Heart right ventricle (tissue), 16 donors: ENCODE measurements at regions not wholly inside any gene's neighbourhood (a gene's known extent, or its start where the extent isn't known, plus 50 kb on each side); places are given as distances from the start of the nearest gene placed in this dataset.

ENCODE experiments used
- ATAC-seq, 8 donors: fragments of 200-7000 bp; cut with Tn5 transposase; one replicate each; pipeline ENCODE4 v1.9.1; 2020; ENCODE audit warnings: mild to moderate bottlenecking in 8 of 8, moderate library complexity in 8 of 8, moderate number of reproducible peaks in 1 of 8
- DNase-seq, 2 donors: peaks; one replicate each; pipeline ENCODE4 v3.0.0-alpha.2; 2020
- H3K27ac ChIP-seq, 10 donors: fragments of 200-600 bp; sonication (generic) in 2 of 10; one replicate each; pipeline versions ENCODE4 v1.5.0 to v1.8.0; 2020 to 2022; ENCODE audit warnings: mild to moderate bottlenecking in 3 of 10
- H3K27me3 ChIP-seq, 7 donors: fragments of 200-600 bp; one replicate each; pipeline ENCODE4 v1.8.0; 2021 to 2022; ENCODE audit warnings: mild to moderate bottlenecking in 2 of 7
- H3K36me3 ChIP-seq, 9 donors: fragments of 200-600 bp; sonication (generic) in 1 of 9; one replicate each; pipeline versions ENCODE4 v1.5.0 to v1.8.0; 2020 to 2022; ENCODE audit warnings: mild to moderate bottlenecking in 2 of 9
- H3K4me1 ChIP-seq, 9 donors: fragments of 200-600 bp; sonication (generic) in 1 of 9; one replicate each; pipeline versions ENCODE4 v1.5.0 to v1.8.0; 2020 to 2022; ENCODE audit warnings: mild to moderate bottlenecking in 4 of 9
- H3K4me3 ChIP-seq, 10 donors: fragments of 200-600 bp; sonication (generic) in 2 of 10; one replicate each; pipeline versions ENCODE4 v1.5.0 to v1.8.0; 2020 to 2022; ENCODE audit warnings: mild to moderate bottlenecking in 7 of 10, moderate library complexity in 2 of 10
- H3K9me3 ChIP-seq, 11 donors: fragments of 200-600 bp in 10 of 11; sonication (generic) in 2 of 11; one replicate each; pipeline versions ENCODE4 v1.5.0 to v1.8.0; 2013 to 2022; ENCODE audit warnings: mild to moderate bottlenecking in 2 of 11, control low read depth in 1 of 11, moderate library complexity in 1 of 11
- WGBS, 2 donors: extraction: QIAGEN DNeasy Blood & Tissue Kit; methylation state at CpG; one replicate each; pipeline ENCODE4 v1.1.7; 2013; ENCODE audit warnings: inconsistent platforms in 1 of 2; 5-methylcytosine and 5-hydroxymethylcytosine counted together
- intact Hi-C, 10 donors: fragments of 100-400 bp; cut with DNase I; formaldehyde crosslinking; loops; one replicate each; pipeline versions ENCODE4 v1.11.1 to v1.14.2; 2022
- TF ChIP-seq, protein P1 (sequence below), 9 donors: fragments of 200-600 bp; sonication (generic) in 2 of 9; IDR thresholded peaks; one replicate each; pipeline versions ENCODE4 v1.5.0 to v1.8.0; 2021 to 2022; ENCODE audit warnings: antibody characterized with exemption in 9 of 9, mild to moderate bottlenecking in 5 of 9, moderate library complexity in 1 of 9
- donor health status: Arrhythmogenic right ventricular cardiomyopathy.
- donor health status: ischemic (EF 13 %, LVEDD 7.1; RV severe dilation, severe dysfunction).
- donor health status: healthy with polysubstance abuse.
- donor health status: DM: no; HTN: yes; CAD: no.
- donor health status: DM: no; HTN: no; CAD: no.
- donor health status: ischemic (EF 25% LVEDD 6.9; RV normal size, moderate dysfunction).
- donor health status: ischemic (EF 25% LVEDD 5.7; RV mildly dilated, moderate dysfunction).
- donor health status: healthy.
- donor health status: DM: yes; HTN: yes; CAD: no.
- donor health status: Ischemic cardiomyopathy.
- donor health status: ischemic (EF 35%, LVEDD 5.7; RV mildly dilated, moderate dysfunction).
- donor health status: nonischemic (EF 11% LVEDD 7.7; RV severe dilation, severe dysfunction).
- donor health status: DM: yes; HTN: yes; CAD: no.
- donor health status: PGD.
- donor health status: ischemic (EF 29% LVEDD 5.4; RV normal size, mild dysfunction).
- donor health status: nonischemic (EF 23%, LVEDD 6.1; RV moderate dilation, normal function).

DNA sequence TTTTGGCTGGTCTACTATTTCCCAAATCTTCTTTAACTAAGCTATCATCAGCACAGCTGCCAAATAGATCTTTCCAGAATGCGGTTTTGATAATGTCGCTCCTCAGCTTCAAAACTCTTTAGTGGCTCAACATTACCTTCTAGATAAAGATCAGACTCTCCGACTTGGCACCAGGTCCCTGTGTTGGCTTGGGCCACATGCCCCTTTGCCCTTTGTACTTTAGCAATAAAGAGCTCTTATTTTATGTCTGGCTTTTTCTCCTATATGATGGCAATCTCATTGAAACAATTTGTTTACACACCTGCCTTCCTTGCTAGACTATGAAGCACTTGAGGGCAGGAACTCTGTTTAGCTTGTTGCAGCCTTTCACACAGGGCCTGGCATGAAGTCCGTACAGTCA is 128.9 kb upstream of the GATA6 start:
- no peak for DNase-seq
- no peaks in the 10 kb centered on the region for H3K9me3 ChIP-seq
- H3K4me1 ChIP-seq = no peaks in the 10 kb centered on the region
- H3K27me3 ChIP-seq = peaks cover 0 to 2% (median 0%) of the 10 kb centered on the region in 7 donors
- intact Hi-C loops = no loop called here
- TF ChIP-seq, protein P1, sequence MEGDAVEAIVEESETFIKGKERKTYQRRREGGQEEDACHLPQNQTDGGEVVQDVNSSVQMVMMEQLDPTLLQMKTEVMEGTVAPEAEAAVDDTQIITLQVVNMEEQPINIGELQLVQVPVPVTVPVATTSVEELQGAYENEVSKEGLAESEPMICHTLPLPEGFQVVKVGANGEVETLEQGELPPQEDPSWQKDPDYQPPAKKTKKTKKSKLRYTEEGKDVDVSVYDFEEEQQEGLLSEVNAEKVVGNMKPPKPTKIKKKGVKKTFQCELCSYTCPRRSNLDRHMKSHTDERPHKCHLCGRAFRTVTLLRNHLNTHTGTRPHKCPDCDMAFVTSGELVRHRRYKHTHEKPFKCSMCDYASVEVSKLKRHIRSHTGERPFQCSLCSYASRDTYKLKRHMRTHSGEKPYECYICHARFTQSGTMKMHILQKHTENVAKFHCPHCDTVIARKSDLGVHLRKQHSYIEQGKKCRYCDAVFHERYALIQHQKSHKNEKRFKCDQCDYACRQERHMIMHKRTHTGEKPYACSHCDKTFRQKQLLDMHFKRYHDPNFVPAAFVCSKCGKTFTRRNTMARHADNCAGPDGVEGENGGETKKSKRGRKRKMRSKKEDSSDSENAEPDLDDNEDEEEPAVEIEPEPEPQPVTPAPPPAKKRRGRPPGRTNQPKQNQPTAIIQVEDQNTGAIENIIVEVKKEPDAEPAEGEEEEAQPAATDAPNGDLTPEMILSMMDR (IDR thresholded peaks at IDR 0.05) = no peak
- H3K36me3 ChIP-seq = no peaks in the 10 kb centered on the region
- no peak overlapping the region for H3K27ac ChIP-seq
- no peak for ATAC-seq
- H3K4me3 ChIP-seq = no peak overlapping the region
- 88 to 91% methylated on average over 4 of the region's 4 CpGs for WGBS, 2 donors

DNA sequence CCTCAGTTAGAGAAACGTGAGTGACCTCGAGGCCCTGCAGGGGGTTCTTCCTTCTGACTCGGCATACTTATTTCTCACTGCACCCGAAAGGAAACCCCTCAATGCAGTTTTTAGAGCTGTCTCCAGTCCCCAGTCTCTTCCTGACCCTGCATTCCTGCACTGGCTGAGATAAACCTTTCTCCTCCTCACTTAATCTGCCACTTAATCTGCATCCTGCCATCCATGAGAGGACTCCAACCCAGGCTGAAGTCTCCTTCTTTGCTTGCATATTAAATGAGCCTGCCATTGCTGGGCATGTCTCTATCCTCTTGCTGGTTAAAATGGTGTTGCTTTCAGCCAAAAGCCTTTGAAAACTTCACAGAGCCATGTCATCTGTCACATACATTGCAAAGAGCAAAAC is 125.6 kb upstream of the GATA6 start:
- 46 to 55% methylated on average over 4 of the region's 4 CpGs for whole genome bisulfite sequencing, 2 donors
- no peak for ATAC-seq
- Histone ChIP-seq H3K4me1 (no peaks in the 10 kb centered on the region), H3K36me3 (no peaks in the 10 kb centered on the region), H3K4me3 (no peak overlapping the region), H3K9me3 (no peaks in the 10 kb centered on the region), H3K27me3 (no peaks in the 10 kb centered on the region), H3K27ac (no peak overlapping the region)
- DNase-seq = no peak
- TF ChIP-seq, protein P1 (IDR thresholded peaks at IDR 0.05) = no peak
- intact Hi-C loops = no loop called here

DNA sequence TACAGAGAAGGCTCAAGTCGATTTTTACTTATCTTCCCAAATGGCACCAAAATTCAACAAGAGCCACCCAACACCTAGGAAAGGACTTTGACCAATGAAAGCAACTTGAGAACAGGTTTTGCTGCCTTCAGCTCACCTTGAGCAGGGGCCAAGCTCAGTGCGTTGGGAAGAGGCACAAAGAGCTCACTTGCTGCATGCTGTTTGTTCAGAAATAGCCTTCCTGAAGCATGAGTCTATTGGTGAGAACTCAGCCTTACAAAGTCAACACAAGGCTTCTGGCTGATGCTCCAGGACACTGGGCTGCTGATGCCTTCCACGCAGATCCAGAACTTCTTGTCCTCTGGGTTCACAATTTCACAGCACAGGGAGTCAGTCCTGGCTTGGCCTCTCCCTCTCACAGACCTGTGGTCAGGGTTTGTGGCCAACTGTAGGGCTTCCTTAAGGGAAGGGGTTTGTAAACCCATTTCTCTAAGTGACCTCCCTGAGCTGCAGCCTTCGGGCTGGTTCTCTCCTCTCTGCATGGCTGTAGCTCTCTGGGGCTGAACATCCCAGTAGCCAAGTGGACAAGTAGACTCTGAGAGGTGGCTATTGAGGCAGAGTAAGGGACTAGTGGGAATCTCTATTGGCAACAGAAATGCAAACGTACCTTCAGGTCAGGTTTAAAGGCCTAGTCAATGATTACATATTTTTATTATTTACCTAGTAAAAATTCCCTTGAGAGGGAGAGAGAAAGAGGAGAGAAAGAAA is 124.7 kb upstream of the GATA6 start:
- no peaks in the 10 kb centered on the region for H3K9me3 ChIP-seq
- TF ChIP-seq, protein P1 (IDR thresholded peaks at IDR 0.05) = no peak
- no peak overlapping the region for H3K27ac ChIP-seq
- intact Hi-C loops = no loop called here
- 77 to 83% methylated on average over 5 of the region's 5 CpGs for WGBS, 2 donors
- DNase-seq = no peak
- ATAC-seq = no peak
- H3K4me3 ChIP-seq = no peak overlapping the region
- H3K27me3 ChIP-seq = no peaks in the 10 kb centered on the region
- H3K4me1 ChIP-seq = no peaks in the 10 kb centered on the region
- no peaks in the 10 kb centered on the region for H3K36me3 ChIP-seq

DNA sequence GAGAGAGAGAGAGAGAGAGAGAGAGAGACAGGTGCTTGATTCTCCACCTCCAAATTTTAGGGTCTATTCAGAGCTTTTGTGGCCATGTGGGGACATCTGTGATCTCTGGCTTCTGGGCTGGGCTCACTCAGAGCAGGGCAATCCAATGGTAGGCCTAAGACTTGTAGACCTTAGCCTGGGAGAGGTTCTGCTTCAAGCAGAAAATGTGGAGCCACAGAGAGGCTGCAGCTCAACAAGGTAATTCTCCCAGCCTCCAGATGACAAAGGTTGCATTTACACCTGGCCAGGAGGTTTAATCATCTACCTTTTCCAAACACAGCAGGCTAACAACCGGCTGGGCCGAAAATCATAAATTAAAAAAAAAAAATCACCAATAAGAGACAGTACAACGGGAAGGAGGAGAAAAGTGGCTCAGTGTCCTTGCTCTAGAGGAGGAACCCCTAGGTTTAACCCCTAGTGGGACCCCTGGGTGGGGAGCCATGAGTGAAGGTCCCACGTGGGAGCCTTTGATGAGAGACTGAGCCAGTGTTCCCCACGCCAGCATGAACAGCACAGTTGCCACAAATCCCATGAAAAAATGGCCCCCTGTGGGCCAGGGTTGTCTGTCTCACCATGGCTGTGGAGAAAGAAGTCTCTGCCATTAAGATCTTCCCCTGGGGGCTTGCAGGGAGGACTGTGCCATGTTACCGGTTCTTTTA is 124.0 kb upstream of the GATA6 start:
- TF ChIP-seq, protein P1 (IDR thresholded peaks at IDR 0.05) = no peak
- Histone ChIP-seq H3K36me3 (no peaks in the 10 kb centered on the region), H3K27me3 (no peaks in the 10 kb centered on the region), H3K27ac (no peak overlapping the region), H3K4me3 (no peak overlapping the region), H3K4me1 (no peaks in the 10 kb centered on the region), H3K9me3 (no peaks in the 10 kb centered on the region)
- WGBS, 2 donors = 76 to 87% methylated on average over 6 of the region's 6 CpGs
- ATAC-seq (no peak), DNase-seq (no peak)
- intact Hi-C loops = no loop called here
